ENCODE measurements at regions not wholly inside any gene's neighbourhood (a gene's known extent, or its start where the extent isn't known, plus 50 kb on each side); places are given as distances from the start of the nearest gene placed in this dataset.

DNA sequence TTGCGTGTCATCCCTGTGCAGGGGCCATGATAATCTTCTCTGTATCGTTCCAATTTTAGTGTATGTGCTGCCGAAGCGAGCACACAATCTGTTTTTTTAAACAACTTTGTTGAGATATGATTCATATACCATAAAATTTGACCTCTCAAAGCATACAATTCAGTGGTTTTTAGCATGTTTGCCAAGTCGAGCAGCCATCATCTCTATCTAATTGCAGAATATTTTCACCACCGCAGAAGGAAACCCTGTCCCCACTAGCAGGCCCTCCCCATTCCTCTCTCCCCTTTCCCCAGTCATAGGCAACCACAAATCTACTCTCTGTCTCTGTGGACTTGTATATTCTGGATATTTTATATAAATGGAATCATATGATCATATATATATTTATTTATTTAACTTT, 78.7 kb upstream of the TINAGL1 start:
- intact Hi-C loops (cut with DNase I): no loop called here
- DNase-seq (ENCODE audit: extremely low spot score): no peak
- H3K4me3 ChIP-seq: no peak overlapping the region
- peaks cover 0 to 9% (median 0%) of the 10 kb centered on the region in 4 donors for H3K27me3 ChIP-seq
- WGBS: 87% methylated on average over 6 of the region's 6 CpGs
- H3K36me3 ChIP-seq: no peaks in the 10 kb centered on the region
- H3K4me1 ChIP-seq: no peaks in the 10 kb centered on the region
- no peaks in the 10 kb centered on the region for H3K9me3 ChIP-seq
- no peak overlapping the region for H3K27ac ChIP-seq (replicated peaks in 1 of 4)
- TF ChIP-seq EP300 (IDR thresholded peaks at IDR 0.05): no peak

- WGBS: 85% methylated on average over 11 of the region's 11 CpGs
- intact Hi-C loops (cut with DNase I): no loop called here
- TF ChIP-seq POLR2AphosphoS5 (IDR thresholded peaks at IDR 0.05) (no peak), CTCF (IDR thresholded peaks at IDR 0.05) (no peak), POLR2A (IDR thresholded peaks at IDR 0.05; ENCODE audit: low read depth) (no peak), EP300 (IDR thresholded peaks at IDR 0.05) (no peak)
- H3K4me3 ChIP-seq: no peak overlapping the region
- H3K27ac ChIP-seq (replicated peaks in 1 of 4): no peak overlapping the region
- no peaks in the 10 kb centered on the region for H3K36me3 ChIP-seq
- H3K4me1 ChIP-seq: no peaks in the 10 kb centered on the region
- H3K27me3 ChIP-seq: peaks cover 0 to 18% (median 0%) of the 10 kb centered on the region in 4 donors
- no peaks in the 10 kb centered on the region for H3K9me3 ChIP-seq
- no peak for DNase-seq (ENCODE audit: extremely low spot score)
These were observed 77.8 kb upstream of the TINAGL1 start for GRCh38 chr1:31498376-31499040.

GRCh38 chr1:31501505-31501904, 74.8 kb upstream of the TINAGL1 start:
- DNase-seq (ENCODE audit: extremely low spot score): no peak
- TF ChIP-seq EP300 (IDR thresholded peaks at IDR 0.05) (no peak), CTCF (IDR thresholded peaks at IDR 0.05) (no peak), POLR2A (IDR thresholded peaks at IDR 0.05; ENCODE audit: low read depth) (no peak), POLR2AphosphoS5 (IDR thresholded peaks at IDR 0.05) (no peak)
- no peak overlapping the region for H3K4me3 ChIP-seq
- H3K27ac ChIP-seq (replicated peaks in 1 of 4): no peak overlapping the region
- H3K9me3 ChIP-seq: no peaks in the 10 kb centered on the region
- 83% methylated on average over 5 of the region's 5 CpGs for WGBS
- H3K27me3 ChIP-seq: peaks cover 0 to 46% (median 0%) of the 10 kb centered on the region in 4 donors
- intact Hi-C loops (cut with DNase I): no loop called here
- H3K36me3 ChIP-seq: no peaks in the 10 kb centered on the region
- no peaks in the 10 kb centered on the region for H3K4me1 ChIP-seq

- no peak overlapping the region for H3K27ac ChIP-seq (replicated peaks in 1 of 4)
- TF ChIP-seq EP300 (IDR thresholded peaks at IDR 0.05): no peak
- no peak for TF ChIP-seq POLR2A (IDR thresholded peaks at IDR 0.05; ENCODE audit: low read depth)
- TF ChIP-seq CTCF (IDR thresholded peaks at IDR 0.05): no peak
- TF ChIP-seq POLR2AphosphoS5 (IDR thresholded peaks at IDR 0.05): no peak
- 83% methylated on average over 2 of the region's 2 CpGs for WGBS
- peaks cover 0 to 52% (median 0%) of the 10 kb centered on the region in 4 donors for H3K27me3 ChIP-seq
- H3K4me3 ChIP-seq: no peak overlapping the region
- no peaks in the 10 kb centered on the region for H3K4me1 ChIP-seq
- intact Hi-C loops (cut with DNase I): no loop called here
- no peak for DNase-seq (ENCODE audit: extremely low spot score)
- H3K9me3 ChIP-seq: no peaks in the 10 kb centered on the region
- H3K36me3 ChIP-seq: no peaks in the 10 kb centered on the region
These were observed 74.1 kb upstream of the TINAGL1 start for GRCh38 chr1:31502253-31502652.

DNA sequence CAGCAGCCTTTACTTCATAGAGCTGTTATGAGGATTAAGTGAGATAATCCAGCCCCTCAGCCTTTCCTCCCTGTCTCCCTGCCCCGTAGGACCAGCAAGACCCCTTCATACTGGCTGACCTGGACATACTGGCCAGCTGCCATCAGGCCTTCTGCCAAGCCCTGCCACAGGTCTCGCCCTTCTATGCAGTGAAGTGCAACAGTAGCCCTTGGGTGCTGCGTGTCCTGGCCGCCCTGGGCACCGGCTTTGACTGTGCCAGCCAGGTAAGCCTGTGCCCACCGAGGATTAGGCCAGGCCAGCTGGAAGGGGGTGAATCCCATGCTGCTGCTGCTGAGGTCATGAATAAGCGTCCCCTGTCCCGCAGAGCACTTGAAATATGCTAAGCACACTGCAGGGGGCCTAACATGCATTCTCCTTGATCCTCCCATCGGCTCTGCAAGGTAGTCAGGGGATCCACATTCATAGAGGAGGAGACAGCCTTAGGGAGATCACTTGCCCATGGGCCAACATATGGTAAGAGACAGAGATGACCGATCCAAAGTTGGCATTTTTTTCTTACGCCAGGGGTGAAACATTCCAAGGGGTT, 73.3 kb upstream of the TINAGL1 start:
- intact Hi-C loops (cut with DNase I): no loop called here
- DNase-seq (ENCODE audit: extremely low spot score): no peak
- Histone ChIP-seq H3K4me3 (no peak overlapping the region), H3K9me3 (no peaks in the 10 kb centered on the region), H3K4me1 (no peaks in the 10 kb centered on the region), H3K36me3 (no peaks in the 10 kb centered on the region), H3K27ac (replicated peaks in 1 of 4) (no peak overlapping the region), H3K27me3 (peaks cover 0 to 60% (median 0%) of the 10 kb centered on the region in 4 donors)
- 68% methylated on average over 10 of the region's 11 CpGs for WGBS
- TF ChIP-seq CTCF (IDR thresholded peaks at IDR 0.05): no peak
